ENCODE measurements at regions not wholly inside any gene's neighbourhood (a gene's known extent, or its start where the extent isn't known, plus 50 kb on each side); places are given as distances from the start of the nearest gene placed in this dataset.

- no peak overlapping the region for H3K4me3 ChIP-seq (replicated peaks; ENCODE audit: low read depth, low read length)
- no peak for TF ChIP-seq CTCF (IDR thresholded peaks at IDR 0.05; ENCODE audit: low read depth, low read length, missing control alignments)
- no peak for DNase-seq (ENCODE audit: extremely low read depth, low read depth)
These were observed 161.3 kb downstream of the ABHD5 start for GRCh38 chr3:43852066-43852465.

GRCh38 chr3:43854283-43854682, 163.5 kb downstream of the ABHD5 start:
- TF ChIP-seq CTCF (IDR thresholded peaks at IDR 0.05; ENCODE audit: low read depth, low read length, missing control alignments), result no peak
- no peak for DNase-seq (ENCODE audit: extremely low read depth, low read depth)
- H3K4me3 ChIP-seq (replicated peaks; ENCODE audit: low read depth, low read length), result no peak overlapping the region

- no peak overlapping the region for H3K4me3 ChIP-seq (replicated peaks; ENCODE audit: low read depth, low read length)
- TF ChIP-seq CTCF (IDR thresholded peaks at IDR 0.05; ENCODE audit: low read depth, low read length, missing control alignments), result no peak
- no peak for DNase-seq (ENCODE audit: extremely low read depth, low read depth)
These were observed 164.2 kb downstream of the ABHD5 start for GRCh38 chr3:43854916-43855315.

- peak; percentile 87 for TF ChIP-seq CTCF (IDR thresholded peaks at IDR 0.05; ENCODE audit: low read depth, low read length, missing control alignments)
- H3K4me3 ChIP-seq (replicated peaks; ENCODE audit: low read depth, low read length), result no peak overlapping the region
- DNase-seq (ENCODE audit: extremely low read depth, low read depth), result no peak
These were observed 165.0 kb downstream of the ABHD5 start for GRCh38 chr3:43855674-43856299.

GRCh38 chr3:43856351-43856750, 165.6 kb downstream of the ABHD5 start:
- DNase-seq (ENCODE audit: extremely low read depth, low read depth), result no peak
- no peak overlapping the region for H3K4me3 ChIP-seq (replicated peaks; ENCODE audit: low read depth, low read length)
- no peak for TF ChIP-seq CTCF (IDR thresholded peaks at IDR 0.05; ENCODE audit: low read depth, low read length, missing control alignments)

GRCh38 chr3:43856761-43857160, 166.0 kb downstream of the ABHD5 start:
- no peak for DNase-seq (ENCODE audit: extremely low read depth, low read depth)
- no peak for TF ChIP-seq CTCF (IDR thresholded peaks at IDR 0.05; ENCODE audit: low read depth, low read length, missing control alignments)
- no peak overlapping the region for H3K4me3 ChIP-seq (replicated peaks; ENCODE audit: low read depth, low read length)
